A204.1 (cell line): ENCODE measurements at regions not wholly inside any gene's neighbourhood (a gene's known extent, or its start where the extent isn't known, plus 50 kb on each side); places are given as distances from the start of the nearest gene placed in this dataset.

Experiments used
- FAIRE-seq: peaks from 2 replicates; lab custom pipeline; 2012; peaks lifted over from hg19 to GRCh38; lab: Jason Lieb, UNC

DNA sequence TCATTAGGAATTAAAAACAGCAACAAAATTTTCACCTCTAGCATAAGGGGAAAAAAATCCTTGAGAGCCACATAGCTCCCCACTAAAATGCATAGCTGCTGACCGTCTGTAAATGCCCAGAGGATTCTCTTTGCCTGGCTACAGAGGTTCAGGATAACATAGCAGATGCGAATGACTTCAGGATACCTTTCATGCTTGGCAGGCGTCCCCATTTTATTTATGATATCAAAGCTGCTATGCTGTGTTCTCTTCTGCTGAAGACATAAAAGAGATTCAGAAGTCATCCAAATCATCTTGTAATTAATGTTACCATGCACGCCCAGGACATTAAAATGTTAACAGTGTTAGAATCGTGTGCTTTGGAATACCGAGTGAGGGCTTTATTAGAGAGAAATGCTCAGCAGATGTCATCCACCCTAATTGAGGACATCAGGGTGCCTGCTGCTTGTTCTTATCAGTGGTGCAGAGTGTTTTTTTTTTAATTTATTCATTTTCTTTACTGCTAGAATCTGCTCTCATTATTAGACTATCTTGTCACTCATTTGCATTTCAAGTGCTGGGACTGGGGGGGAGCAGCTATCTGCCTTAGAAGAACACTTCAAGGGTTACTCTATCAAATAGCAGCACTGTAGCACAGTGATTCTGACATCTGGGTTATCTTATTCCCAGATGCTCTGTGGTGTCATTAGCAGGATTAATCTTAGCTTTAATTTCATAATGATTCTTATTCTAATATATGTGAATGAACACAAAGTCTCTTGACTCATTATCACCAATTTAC lies 139.5 kb downstream of the ZNF326 start:
- FAIRE-seq = no peak

DNA sequence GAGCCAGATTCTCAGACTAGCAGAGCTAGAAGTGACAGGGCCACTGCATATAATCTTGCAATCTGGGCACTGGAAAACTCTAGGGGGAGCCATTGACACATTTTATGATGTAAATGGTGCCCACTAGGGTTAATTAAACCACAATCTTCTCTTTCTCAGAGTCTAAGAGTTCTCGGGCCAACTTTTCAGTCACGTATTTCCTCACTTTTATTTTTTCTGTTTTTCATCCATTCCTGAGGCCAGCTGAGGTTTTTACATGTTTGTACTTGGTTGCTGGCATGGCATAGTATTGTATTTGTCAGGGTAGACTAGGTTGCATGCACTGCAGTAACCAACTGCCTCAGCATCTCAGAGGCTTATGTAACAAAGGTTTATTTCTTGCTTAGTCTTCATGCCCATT lies 138.2 kb downstream of the ZNF326 start:
- FAIRE-seq = peak; percentile 21

DNA sequence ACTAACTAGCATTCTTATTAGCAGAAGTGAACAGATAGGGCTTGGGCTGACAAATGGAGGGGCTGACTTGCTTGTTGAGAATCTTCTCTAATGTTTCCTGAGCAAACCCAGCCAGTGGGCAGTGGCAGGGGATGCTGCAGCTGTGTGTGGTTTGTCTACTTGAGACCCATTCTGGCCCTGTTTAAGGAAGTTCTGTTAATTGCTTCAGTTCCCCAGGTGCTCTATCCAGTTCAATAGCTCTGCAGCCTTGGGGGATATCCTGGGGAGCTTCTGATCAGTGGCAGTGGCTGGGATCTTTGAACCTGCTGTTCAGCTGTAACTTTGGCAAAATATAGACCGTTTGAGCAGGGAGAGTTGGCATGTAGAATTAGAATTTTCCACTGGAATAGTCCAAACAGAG lies 137.4 kb downstream of the ZNF326 start:
- FAIRE-seq = no peak

DNA sequence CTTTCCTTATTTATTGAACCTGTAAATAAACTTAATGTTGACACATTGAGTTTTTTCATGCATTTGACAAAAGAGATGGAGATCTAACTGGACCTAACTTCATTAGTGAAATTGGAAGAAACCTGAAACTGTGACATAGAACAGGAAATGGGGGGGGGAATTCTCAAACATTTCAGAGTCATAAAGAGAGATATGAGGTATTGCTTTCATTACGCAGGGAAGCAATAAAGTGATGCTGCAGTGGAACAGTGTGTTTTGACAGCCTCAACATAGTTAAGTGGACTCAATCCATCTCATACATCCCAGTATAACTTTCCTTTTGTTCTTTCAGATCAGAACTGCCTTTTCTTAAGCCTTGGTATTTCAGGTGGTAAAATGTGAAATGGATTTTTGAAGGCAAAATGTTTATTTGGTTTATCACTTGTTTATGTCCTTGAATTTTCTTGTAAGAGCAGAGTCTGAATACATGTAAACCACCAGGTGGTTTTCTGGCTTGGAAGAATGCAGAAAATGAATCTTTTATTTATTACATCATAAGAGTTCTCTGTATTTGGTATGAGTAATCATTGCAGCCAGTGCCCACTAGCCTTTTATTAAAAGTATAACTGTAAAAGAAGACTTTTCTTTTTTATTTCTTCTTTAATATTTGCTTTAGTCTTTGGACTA lies 132.5 kb downstream of the ZNF326 start:
- no peak for FAIRE-seq

DNA sequence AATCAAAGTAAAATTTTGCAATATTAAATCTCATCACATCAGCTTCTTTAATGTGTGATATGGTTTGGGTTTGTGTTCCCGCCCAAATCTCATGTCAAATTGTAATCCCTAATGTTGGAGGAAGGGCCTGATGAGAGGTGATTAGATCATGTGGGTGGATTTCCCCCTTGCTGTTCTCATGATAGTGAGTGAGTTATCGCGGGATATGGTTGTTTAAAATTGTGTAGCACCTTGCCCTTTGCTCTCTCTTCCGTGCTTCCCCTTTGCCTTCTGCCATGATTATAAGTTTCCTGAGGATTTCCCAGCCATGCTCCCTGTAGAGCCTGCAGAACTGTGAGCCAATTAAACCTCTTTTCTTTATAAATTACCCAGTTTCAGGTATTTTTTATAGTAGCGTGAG lies 131.9 kb downstream of the ZNF326 start:
- FAIRE-seq = no peak

DNA sequence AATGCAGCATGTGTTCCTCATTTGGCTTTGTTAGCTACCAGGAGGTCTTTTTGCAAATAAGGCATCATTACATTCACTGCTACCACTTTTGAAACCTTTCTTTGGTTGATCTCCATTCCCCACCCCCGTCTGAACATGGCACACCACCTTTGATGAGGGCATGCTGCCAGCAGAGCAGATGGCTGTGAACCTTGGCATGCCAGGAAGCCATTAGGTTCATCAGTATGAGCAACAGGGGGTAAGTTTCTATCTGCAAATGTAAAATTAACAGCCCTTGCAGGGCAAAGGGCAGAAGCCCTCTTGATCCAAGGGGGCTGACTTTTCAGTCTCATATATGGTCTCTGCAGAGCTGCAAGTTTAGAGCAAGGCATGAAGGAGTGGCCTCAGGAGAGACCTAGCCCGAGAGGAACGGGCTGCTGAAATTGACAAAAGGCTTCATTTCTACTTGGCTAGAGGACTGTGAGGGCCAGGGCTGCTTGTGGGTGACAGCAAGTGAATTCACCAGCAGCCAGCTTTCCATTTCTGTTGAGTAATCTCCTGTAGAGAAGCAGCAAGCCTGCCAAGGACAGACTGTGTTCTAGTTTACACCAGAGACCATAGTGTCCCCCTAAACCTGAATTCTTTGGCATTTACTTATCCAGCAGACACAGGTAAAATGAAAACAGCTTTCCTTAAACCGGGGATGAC lies 127.9 kb downstream of the ZNF326 start:
- FAIRE-seq = no peak

DNA sequence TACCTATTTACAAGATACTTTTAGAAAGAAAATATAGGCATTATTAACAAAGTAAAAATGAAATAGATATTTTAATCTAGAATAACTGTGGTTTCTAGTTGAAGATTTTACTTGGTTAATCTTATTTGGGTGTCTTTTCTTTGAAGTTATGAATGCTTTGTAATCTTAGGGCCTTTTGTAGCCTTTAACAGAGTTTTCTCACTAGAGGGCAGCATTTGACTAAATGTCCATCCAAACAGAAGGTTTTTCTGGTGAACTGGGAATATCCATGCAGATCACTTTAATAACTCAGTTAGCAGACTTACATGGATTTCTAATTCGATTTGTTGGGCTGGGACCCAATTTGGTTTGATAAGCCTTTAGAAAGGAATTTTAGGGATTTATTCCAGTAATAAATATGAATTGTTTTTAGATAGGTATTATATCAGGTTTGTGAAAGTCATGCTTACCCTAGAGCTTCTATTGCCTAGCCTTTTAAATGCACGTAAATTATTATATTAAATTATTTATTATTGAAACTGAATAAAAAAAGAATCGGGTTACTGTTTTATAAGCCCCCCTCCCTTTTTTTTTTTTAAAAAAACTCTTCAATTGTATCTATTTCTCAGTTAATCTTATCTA lies 119.7 kb downstream of the ZNF326 start:
- FAIRE-seq = peak; percentile 99

DNA sequence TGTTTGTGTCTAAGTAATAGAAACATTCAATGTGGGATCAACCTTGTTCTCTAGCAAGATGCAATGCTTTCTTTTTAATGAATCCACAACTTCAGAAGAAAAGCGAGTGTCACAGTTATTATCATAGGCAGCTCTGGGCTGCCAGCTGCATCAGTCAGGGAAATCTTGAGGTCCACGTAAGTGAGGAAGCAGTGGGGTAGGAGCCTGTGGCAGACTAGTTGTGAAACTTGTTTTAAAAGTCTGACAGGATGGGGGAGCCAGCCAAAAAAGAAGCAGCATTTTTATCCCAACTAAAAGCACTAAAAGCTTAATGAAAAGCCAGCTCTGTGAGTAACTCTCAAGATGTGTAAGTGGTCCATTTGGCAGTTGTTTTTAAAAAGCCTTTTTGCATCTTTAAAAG lies 113.1 kb downstream of the ZNF326 start:
- no peak for FAIRE-seq

DNA sequence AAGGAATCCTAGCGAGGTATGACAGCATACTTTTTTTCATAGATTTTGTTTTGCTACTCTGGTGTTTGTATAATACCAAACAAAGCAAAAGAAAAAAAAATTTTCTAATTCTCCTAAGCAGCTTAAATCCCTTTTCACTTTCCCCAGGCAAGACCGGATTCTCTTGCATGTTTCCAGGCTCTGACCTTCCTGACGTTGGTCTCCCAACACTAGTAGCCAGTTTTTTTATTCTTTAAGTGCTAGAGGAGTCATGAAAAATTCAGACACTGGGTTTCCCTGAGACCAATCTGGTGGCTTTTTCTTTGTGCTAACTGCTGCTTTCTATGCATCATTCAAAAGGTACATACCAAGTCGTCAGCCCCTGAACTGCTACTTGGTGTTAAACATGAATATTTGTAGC lies 111.4 kb downstream of the ZNF326 start:
- FAIRE-seq = no peak

DNA sequence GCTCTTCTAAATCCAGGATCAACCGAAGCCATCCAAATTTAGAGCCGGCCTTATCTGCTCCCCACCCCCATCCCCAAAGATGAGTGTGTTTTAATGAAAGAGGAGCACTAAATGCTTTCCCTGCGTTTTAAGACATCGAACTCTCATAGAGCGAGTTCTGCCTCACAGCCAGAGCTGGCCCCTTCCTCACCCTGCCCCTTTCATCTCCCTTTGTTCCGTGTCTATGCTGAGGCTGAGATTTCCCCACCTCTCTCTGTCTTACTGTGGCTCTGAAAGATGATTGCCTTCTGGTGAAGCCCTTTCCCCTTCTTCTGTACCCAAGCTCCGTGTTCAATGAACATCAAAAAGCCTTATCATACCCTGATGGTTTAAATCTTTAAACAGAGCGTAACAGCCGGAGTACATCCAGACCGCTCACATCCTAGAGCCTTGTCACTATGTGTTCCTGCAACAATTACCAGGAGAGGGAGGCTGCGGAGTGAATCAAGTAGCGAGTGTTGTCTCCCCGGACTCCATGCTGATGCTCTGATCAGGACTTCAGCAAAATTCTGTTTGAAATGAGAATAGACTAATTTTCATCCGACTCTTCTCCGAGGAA lies 110.1 kb downstream of the ZNF326 start:
- no peak for FAIRE-seq

DNA sequence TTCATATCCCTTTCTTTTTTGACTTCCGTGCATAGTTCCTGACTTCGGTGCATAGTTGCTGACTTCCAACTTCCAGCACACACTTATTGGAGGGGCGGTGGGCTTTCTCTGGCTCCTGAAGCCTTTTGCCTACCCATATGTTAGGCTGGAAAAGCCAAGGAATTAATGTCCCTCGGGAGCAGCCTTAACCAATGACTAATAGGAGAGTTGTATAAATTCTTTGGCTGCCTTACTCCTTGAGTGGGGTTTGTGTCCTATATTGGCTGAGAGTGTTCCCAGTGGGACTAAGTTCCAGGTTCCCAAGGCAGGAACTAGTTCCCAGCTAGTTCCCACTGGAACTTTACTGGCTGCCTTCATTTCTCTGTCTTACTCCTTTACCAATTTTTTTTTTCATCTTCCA lies 105.7 kb downstream of the ZNF326 start:
- no peak for FAIRE-seq

DNA sequence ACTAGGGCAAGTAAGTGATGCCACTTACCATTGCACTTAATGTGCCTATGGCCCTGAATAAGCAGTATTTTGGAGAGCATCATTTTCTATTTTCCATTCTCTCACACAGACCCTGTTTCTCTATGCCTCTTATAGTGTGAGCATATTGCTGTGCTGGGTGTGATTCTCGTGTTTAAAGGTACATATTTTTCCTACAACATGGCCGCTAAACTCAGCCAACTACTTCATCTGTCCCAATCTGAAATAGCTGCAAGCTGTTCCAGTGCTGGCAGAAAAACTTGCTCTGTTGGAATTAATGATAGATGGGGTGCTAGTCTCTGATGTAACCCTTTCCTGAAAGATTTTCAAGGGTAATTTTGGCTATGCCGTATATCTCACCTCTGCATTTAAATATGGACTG lies 97.5 kb downstream of the ZNF326 start:
- no peak for FAIRE-seq
